ENCODE measurements at regions not wholly inside any gene's neighbourhood (a gene's known extent, or its start where the extent isn't known, plus 50 kb on each side); places are given as distances from the start of the nearest gene placed in this dataset.

GRCh38 chr5:24786108-24786507, 141.3 kb upstream of the CDH10 start:
- no peak for DNase-seq (ENCODE audit: low read depth)
- no peak overlapping the region for H3K4me3 ChIP-seq (ENCODE audit: low read length)
- no peak for TF ChIP-seq CTCF (IDR thresholded peaks at IDR 0.05; ENCODE audit: insufficient read depth, low read depth, low read length, missing control alignments)

- no peak overlapping the region for H3K4me3 ChIP-seq (ENCODE audit: low read length)
- no peak for TF ChIP-seq CTCF (IDR thresholded peaks at IDR 0.05; ENCODE audit: insufficient read depth, low read depth, low read length, missing control alignments)
- no peak for DNase-seq (ENCODE audit: low read depth)
Observed at GRCh38 chr5:24783596-24783995, 138.8 kb upstream of the CDH10 start.

GRCh38 chr5:24777392-24777791, 132.6 kb upstream of the CDH10 start:
- DNase-seq (ENCODE audit: low read depth), result no peak
- H3K4me3 ChIP-seq (ENCODE audit: low read length), result no peak overlapping the region
- TF ChIP-seq CTCF (IDR thresholded peaks at IDR 0.05; ENCODE audit: insufficient read depth, low read depth, low read length, missing control alignments), result no peak

- DNase-seq (ENCODE audit: low read depth), result no peak
- H3K4me3 ChIP-seq (ENCODE audit: low read length), result no peak overlapping the region
- no peak for TF ChIP-seq CTCF (IDR thresholded peaks at IDR 0.05; ENCODE audit: insufficient read depth, low read depth, low read length, missing control alignments)
Observed at GRCh38 chr5:24773261-24773660, 128.5 kb upstream of the CDH10 start.

- no peak for TF ChIP-seq CTCF (IDR thresholded peaks at IDR 0.05; ENCODE audit: insufficient read depth, low read depth, low read length, missing control alignments)
- no peak overlapping the region for H3K4me3 ChIP-seq (ENCODE audit: low read length)
- no peak for DNase-seq (ENCODE audit: low read depth)
Observed at GRCh38 chr5:24767086-24767485, 122.3 kb upstream of the CDH10 start.

- no peak for TF ChIP-seq CTCF (IDR thresholded peaks at IDR 0.05; ENCODE audit: insufficient read depth, low read depth, low read length, missing control alignments)
- no peak overlapping the region for H3K4me3 ChIP-seq (ENCODE audit: low read length)
- no peak for DNase-seq (ENCODE audit: low read depth)
Observed at GRCh38 chr5:24765219-24765618, 120.4 kb upstream of the CDH10 start.

- no peak overlapping the region for H3K4me3 ChIP-seq (ENCODE audit: low read length)
- no peak for TF ChIP-seq CTCF (IDR thresholded peaks at IDR 0.05; ENCODE audit: insufficient read depth, low read depth, low read length, missing control alignments)
- no peak for DNase-seq (ENCODE audit: low read depth)
Observed at GRCh38 chr5:24750355-24750754, 105.6 kb upstream of the CDH10 start.
